Upper lobe of left lung (tissue), 4 donors: ENCODE measurements at regions not wholly inside any gene's neighbourhood (a gene's known extent, or its start where the extent isn't known, plus 50 kb on each side); places are given as distances from the start of the nearest gene placed in this dataset.

Source experiments
- EP300 ChIP-seq, 4 donors: sonication (generic); formaldehyde crosslinking; IDR thresholded peaks; one replicate each; pipeline ENCODE4 v1.5.1; 2017; ENCODE audit warnings: antibody characterized with exemption in 4 of 4, control low read depth in 2 of 4
- POLR2A ChIP-seq, 4 donors: fragments of 450-650 bp; IDR thresholded peaks; one replicate each; pipeline ENCODE4 v1.5.1; 2016 to 2017; ENCODE audit warnings: antibody characterized with exemption in 4 of 4, mild to moderate bottlenecking in 2 of 4
- TF ChIP-seq, protein P1 (sequence below), 6 experiments: fragments of 450-650 bp in 4 of 6; fragments of 200-600 bp in 2 of 6; sonication (generic) in 2 of 6; IDR thresholded peaks; one replicate each; pipeline ENCODE4 v1.5.1; 2016 to 2019; ENCODE audit warnings: antibody characterized with exemption in 6 of 6

GRCh38 chrX:10050481-10050880 lies 83.3 kb downstream of the CLDN34 start:
- TF ChIP-seq POLR2A (IDR thresholded peaks at IDR 0.05) (no peak), EP300 (IDR thresholded peaks at IDR 0.05) (no peak)
- TF ChIP-seq, protein P1, sequence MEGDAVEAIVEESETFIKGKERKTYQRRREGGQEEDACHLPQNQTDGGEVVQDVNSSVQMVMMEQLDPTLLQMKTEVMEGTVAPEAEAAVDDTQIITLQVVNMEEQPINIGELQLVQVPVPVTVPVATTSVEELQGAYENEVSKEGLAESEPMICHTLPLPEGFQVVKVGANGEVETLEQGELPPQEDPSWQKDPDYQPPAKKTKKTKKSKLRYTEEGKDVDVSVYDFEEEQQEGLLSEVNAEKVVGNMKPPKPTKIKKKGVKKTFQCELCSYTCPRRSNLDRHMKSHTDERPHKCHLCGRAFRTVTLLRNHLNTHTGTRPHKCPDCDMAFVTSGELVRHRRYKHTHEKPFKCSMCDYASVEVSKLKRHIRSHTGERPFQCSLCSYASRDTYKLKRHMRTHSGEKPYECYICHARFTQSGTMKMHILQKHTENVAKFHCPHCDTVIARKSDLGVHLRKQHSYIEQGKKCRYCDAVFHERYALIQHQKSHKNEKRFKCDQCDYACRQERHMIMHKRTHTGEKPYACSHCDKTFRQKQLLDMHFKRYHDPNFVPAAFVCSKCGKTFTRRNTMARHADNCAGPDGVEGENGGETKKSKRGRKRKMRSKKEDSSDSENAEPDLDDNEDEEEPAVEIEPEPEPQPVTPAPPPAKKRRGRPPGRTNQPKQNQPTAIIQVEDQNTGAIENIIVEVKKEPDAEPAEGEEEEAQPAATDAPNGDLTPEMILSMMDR (IDR thresholded peaks at IDR 0.05) = no peak
